GM13977 (cell line): ENCODE measurements at regions not wholly inside any gene's neighbourhood (a gene's known extent, or its start where the extent isn't known, plus 50 kb on each side); places are given as distances from the start of the nearest gene placed in this dataset.

ENCODE experiments used
- DNase-seq: peaks from one replicate; pipeline ENCODE4 v3.0.0; 2012; ENCODE audit warnings: low spot score
- CTCF ChIP-seq: IDR thresholded peaks from 2 replicates; pipeline ENCODE4 v1.5.1; 2012; ENCODE audit warnings: mild to moderate bottlenecking, control low read depth; ENCODE audit not compliant: insufficient read depth; ENCODE audit errors: extremely low read depth, missing control alignments
- in situ Hi-C: fragments of 300-500 bp; cut with MboI; formaldehyde crosslinking; loops from one replicate; pipeline ENCODE4 v1.12.0; 2022; ENCODE audit warnings: low sequenced_read_pairs, low pct_unique_long_range_greater_than_20kb, mixed read lengths, inconsistent platforms; ENCODE audit not compliant: unreplicated experiment

GRCh38 chr1:30095451-30096025, 627.8 kb downstream of the MATN1 start:
- in situ Hi-C loops = no loop called here
- no peak for DNase-seq
- no peak for TF ChIP-seq CTCF

GRCh38 chr1:30095051-30095450, 628.3 kb downstream of the MATN1 start:
- no peak for DNase-seq
- in situ Hi-C loops = no loop called here
- TF ChIP-seq CTCF = no peak

- in situ Hi-C loops = no loop called here
- TF ChIP-seq CTCF = no peak
- DNase-seq = no peak
Measured at GRCh38 chr1:30092051-30092858, 631.1 kb downstream of the MATN1 start.

- no peak for TF ChIP-seq CTCF
- in situ Hi-C loops = no loop called here
- DNase-seq = no peak
Measured at GRCh38 chr1:30090162-30090820, 633.1 kb downstream of the MATN1 start.

- in situ Hi-C loops = no loop called here
- DNase-seq = no peak
- TF ChIP-seq CTCF = no peak
Measured at GRCh38 chr1:30089024-30089430, 634.4 kb downstream of the MATN1 start.

- in situ Hi-C loops = no loop called here
- TF ChIP-seq CTCF = no peak
- no peak for DNase-seq
Measured at GRCh38 chr1:30088594-30088993, 634.8 kb downstream of the MATN1 start.
